NCI-H2196 (cell line): ENCODE measurements at regions not wholly inside any gene's neighbourhood (a gene's known extent, or its start where the extent isn't known, plus 50 kb on each side); places are given as distances from the start of the nearest gene placed in this dataset.
"Not testable (repeated sequence)": the region's sequence is repeated elsewhere in the genome, so short reads cannot be mapped to it uniquely, and the experiment has no call there.

ENCODE experiments used
- DNase-seq: peaks from one replicate; lab custom pipeline; 2025; ENCODE audit not compliant: unreplicated experiment; lab: John Stamatoyannopoulos, UW

GRCh38 chr14:37650356-37651037 is 55.1 kb downstream of the TTC6 start:
- no peak for DNase-seq

- DNase-seq = no peak
Measured at GRCh38 chr14:37652042-37652441, 56.6 kb downstream of the TTC6 start.

- no peak for DNase-seq
Measured at GRCh38 chr14:37655418-37655817, 60.0 kb downstream of the TTC6 start.

- DNase-seq = peak; percentile 8
Measured at GRCh38 chr14:37658156-37658555, 62.7 kb downstream of the TTC6 start.

GRCh38 chr14:37663498-37663897 is 68.1 kb downstream of the TTC6 start:
- no peak for DNase-seq

GRCh38 chr14:37665479-37665878 is 70.0 kb downstream of the TTC6 start:
- no peak for DNase-seq

GRCh38 chr14:37665951-37666350 is 70.5 kb downstream of the TTC6 start:
- DNase-seq = no peak

GRCh38 chr14:37668646-37669045 is 73.2 kb downstream of the TTC6 start:
- no peak for DNase-seq

GRCh38 chr14:37669242-37669641 is 73.8 kb downstream of the TTC6 start:
- DNase-seq = no peak

- DNase-seq = no peak
Measured at GRCh38 chr14:37673439-37673838, 78.0 kb downstream of the TTC6 start.

- no peak for DNase-seq
Measured at GRCh38 chr14:37678916-37679315, 83.5 kb downstream of the TTC6 start.

GRCh38 chr14:37681486-37681885 is 86.1 kb downstream of the TTC6 start:
- DNase-seq = no peak

GRCh38 chr14:37692680-37693079 is 97.3 kb downstream of the TTC6 start:
- not testable (repeated sequence) for DNase-seq

- not testable (repeated sequence) for DNase-seq
Measured at GRCh38 chr14:37693420-37693819, 98.0 kb downstream of the TTC6 start.

GRCh38 chr14:37695866-37696265 is 100.4 kb downstream of the TTC6 start:
- DNase-seq = no peak

GRCh38 chr14:37697489-37698121 is 102.2 kb downstream of the TTC6 start:
- DNase-seq = no peak

- DNase-seq = no peak
Measured at GRCh38 chr14:37698840-37699777, 103.7 kb downstream of the TTC6 start.

- DNase-seq = no peak
Measured at GRCh38 chr14:37707716-37708115, 112.3 kb downstream of the TTC6 start.

- no peak for DNase-seq
Measured at GRCh38 chr14:37708481-37708880, 113.1 kb downstream of the TTC6 start.

- DNase-seq = peak; percentile 21
Measured at GRCh38 chr14:37709419-37710195, 114.2 kb downstream of the TTC6 start.

- no peak for DNase-seq
Measured at GRCh38 chr14:37711356-37711830, 116.0 kb downstream of the TTC6 start.
